HG02763 (cell line): ENCODE measurements at regions not wholly inside any gene's neighbourhood (a gene's known extent, or its start where the extent isn't known, plus 50 kb on each side); places are given as distances from the start of the nearest gene placed in this dataset.
"Not testable (repeated sequence)": the region's sequence is repeated elsewhere in the genome, so short reads cannot be mapped to it uniquely, and the experiment has no call there.

Experiments
- ATAC-seq: cut with Tn5 transposase; IDR thresholded peaks from one replicate; pipeline ENCODE4 v1.9.1; 2021; ENCODE audit warnings: mild to moderate bottlenecking, moderate library complexity; ENCODE audit not compliant: unreplicated experiment

DNA sequence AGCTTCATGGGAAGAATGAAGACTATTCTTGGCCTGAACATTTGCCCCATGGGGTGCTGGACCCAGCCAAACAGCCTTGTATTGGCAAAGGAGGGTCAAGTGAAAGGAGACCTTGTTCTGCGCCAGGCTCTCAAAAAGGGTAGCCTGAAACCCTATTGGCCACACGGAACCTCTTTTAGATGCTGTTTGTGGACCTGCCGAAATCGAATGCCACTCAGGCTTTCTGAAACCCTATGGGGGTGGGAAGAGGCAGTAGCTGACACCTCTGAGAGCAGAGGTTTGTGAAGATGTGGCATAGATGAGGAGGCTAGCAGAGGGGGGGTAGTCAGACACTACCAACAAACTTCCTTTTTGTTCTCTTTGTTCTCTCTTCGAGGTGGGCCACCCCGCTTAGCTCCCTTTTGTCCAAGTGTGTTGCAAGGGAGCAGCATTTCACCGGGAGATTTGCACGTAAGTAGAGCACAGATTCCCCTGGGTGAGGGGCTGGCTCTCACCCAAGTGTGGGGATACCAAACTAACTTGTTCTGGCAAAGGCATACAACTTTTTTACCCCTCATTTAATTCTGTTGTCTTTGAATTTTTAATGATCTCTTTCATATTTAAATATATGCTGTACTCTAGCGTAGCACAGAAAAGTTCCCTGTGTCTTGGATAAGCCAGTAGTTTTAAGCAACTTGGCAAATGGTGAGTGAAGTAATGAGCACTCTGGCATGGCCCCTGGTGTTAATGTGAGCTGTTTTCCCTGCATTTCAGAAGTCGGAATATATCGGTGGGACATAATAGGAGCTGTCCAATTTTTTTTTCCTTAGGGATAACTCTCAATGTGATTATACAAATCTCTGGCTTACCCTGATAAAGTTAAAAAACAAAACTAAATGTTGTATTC lies 107.7 kb downstream of the SEPTIN7 start:
- ATAC-seq: no peak

DNA sequence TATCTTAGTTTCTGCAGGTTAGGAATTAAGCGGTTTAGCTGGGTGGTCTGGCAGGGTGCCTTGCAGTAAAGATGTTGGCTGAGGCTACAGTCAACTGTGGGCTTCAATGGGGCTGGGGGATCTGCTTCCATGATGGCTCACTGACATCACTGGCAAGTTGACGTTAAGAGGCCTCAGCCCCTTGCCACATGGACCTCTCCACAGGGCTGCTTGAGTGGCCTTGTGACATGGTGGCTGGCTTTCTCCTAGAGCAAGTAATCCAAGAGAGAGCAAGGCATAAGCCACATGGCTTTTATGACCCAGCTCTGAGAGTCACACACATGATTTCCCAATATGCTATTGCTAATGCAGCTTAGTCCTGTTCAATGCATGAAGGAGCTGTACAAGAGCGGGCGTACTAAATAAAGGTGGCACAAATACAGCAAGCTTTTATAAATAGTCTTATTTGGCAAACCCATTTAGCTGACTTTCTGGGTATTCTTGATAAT lies 109.1 kb downstream of the SEPTIN7 start:
- no peak for ATAC-seq

DNA sequence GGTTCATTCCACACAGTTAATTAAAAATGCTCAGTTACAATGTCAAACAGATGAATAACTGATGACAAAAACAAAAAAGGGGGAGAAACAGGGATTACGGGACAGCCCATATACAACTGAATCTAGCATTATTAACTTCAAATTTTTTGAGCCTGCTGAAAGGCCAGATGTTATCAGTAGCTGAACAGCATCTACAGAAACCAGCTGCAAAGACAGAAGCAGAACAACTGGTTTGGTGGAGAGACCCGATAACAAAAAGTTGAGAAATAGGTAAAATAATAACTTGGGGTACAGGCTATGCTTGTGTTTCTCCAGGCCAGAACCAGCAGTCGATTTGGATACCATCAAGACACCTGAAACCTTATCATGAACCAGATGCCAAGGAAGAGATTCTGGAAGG lies 109.8 kb downstream of the SEPTIN7 start:
- ATAC-seq: not testable (repeated sequence)

DNA sequence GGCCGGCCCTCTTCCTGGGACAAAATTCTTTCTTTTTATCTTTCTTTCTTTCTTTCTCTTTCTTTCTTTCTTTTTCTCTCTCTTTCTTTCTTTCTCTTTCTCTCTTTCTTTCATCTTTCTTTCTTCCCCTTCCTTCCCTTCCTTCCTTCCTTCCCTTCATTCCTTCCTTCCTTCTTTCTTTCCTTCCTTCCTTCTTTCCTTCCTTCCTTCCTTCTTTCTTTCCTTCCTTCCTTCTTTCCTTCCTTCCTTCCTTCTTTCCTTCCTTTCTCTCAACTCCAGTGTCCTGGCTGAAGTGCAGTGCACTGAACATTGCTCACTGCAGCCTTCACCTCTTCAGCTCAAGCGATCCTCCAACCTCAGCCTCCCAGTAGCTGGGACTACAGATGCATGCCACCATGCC lies 112.5 kb downstream of the SEPTIN7 start:
- not testable (repeated sequence) for ATAC-seq

DNA sequence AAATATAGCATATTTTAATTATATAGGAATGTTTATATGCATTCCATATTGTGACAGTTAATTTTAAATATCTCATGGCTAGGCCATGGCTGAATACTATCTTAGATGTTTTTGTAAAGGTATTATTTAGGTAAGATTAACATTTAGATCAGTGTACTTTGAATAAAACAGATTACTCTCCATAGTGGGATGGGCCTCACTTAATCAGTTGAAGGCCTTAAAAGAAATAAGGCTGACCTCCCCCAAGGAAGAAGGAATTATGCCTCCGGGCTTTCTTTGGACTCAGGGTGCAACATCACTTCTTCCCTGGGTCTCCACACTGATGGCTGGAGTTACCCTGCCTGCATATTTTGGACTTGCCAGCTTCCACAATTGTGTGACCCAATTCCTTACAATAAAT lies 113.4 kb downstream of the SEPTIN7 start:
- ATAC-seq: not testable (repeated sequence)

DNA sequence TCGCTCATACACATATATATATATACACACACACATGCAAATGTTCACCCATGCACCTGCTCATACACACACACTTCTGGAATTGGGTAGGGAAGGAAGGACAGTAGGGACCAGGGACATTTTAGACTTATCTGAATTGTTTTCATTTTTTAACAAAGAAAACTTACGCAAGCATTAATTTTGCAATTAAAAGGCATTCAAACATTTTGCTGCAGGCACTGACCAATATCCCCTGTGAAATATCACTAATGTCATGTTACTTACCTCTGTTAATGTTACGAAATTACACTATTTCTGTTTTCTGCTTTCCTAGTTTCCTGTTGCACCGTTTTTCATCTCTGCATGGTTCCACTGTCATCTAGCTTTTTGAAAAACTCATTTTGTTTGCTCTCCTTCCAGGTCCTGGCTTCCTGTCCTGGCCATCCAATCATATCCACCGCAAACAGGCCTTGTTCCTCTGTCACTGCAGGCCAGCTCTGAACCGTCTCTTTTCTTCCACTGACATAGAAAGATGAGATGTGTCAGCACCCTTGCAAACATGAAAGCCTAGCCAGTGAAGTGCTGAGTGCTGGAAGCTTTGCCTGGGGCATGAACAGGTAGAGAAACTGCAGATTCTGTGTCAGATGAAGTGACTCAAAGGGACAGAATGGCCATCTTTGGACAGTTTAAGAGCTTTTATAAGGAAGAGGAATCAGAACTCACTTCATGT lies 114.5 kb downstream of the SEPTIN7 start:
- not testable (repeated sequence) for ATAC-seq

DNA sequence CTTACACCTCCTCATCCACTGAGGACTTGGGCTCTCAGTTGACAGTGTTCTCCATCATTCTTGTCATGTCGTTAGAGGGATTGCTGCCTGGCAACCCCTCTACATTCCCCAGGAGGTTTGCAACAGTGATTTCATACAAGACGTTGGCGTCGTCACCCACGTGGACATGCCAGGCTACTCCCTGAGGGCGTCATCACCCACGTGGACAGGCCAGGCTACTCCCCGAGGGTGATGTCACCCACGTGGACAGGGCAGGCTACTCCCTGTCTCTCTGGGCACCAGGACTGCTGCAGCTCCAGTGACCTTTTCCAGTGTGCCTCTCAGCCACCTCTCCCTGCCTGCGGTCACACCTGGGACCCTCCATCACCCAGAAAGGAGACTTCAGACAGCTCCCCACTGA lies 117.4 kb downstream of the SEPTIN7 start:
- not testable (repeated sequence) for ATAC-seq

DNA sequence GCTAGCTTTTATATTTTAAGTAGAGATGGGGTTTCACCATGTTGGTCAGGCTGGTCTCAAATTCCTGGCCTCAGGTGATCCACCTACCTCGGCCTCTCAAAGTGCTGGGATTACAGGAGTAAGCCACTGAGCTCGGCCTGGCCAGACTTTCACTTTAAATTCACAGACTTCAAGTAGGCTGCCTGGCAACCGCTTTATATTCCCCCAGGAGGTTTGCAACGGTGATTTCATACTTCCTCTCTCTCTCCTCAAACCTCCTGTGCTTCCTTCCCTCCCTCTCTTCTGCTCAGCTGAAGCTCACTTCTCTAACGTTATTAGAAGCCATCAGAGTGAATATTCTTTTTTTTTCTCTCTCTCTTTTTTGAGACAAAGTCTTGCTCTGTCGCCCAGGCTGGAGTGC lies 118.8 kb downstream of the SEPTIN7 start:
- not testable (repeated sequence) for ATAC-seq

DNA sequence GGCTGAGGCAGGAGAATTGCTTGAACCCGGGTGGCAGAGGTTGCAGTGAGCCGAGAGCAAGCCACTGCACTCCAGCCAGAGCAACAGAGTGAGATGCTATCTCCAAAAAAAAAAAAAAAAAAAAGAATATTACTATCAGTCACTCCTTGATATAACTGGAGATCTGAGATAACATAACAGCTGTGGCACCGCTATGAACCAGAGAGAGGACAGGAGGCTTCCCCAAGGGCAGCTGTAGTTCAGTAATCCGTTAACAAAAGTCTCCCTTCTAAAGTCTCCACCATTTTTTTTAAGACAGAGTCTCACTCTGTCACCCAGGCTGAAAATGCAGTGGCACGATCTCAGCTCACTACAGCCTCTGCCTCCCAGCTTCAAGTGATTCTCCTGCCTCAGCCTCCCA lies 120.5 kb downstream of the SEPTIN7 start:
- ATAC-seq: not testable (repeated sequence)

DNA sequence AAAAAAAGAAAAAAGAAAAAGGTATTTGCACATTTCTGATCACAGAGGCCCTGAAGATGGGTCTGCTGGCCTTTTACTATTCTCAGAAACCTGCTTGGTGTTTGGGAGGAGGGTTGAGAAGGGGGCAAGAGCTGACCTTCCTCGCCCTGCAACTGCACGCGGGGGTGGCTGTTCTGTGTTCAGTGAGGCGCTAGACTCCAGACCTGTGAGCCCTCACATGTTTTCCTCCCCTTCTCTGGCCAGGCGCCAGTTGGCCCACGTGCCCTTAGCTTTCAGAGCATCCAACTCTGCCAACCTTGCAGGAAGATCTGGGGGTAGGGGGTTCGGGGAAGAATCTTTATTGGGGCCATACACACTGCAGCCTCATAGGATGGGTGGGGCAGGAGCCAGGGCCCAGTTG lies 123.8 kb downstream of the SEPTIN7 start:
- ATAC-seq: not testable (repeated sequence)

DNA sequence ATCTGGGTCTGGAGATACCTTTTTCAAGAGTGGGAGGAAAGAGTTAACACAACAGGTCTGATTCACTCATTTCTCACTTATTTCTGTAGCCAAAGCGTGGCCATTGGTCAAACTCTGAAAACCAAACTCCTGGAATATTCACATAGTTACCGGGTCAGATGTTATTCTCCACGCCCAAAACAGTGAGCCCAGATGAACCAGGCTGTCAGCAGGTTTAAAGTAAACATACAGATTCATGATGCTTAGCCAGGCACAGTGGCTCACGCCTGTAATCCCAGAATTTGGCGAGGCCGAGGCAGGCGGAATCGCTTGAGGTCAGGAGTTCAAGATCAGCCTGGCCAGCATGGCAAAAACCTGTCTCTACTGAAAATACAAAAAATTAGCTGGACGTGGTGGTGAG lies 126.1 kb downstream of the SEPTIN7 start:
- not testable (repeated sequence) for ATAC-seq

DNA sequence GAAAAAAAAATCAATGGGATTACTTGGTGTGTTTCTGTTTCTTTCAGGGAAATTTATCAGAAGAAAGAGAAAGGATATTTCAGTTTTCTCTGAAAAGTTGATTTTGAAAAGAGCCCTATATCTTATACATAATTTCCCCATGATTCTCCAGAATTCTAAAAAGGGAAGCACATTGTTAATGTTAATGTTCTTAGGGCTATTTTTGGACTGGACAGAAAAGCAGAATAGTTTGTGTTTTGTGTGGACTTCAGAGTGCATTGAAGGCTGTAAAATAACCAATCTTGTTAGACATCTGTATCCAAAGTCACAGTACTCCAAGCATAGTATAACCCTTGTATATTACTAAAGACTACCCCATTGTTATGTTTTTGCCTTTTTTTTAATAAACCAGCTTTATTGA lies 130.3 kb downstream of the SEPTIN7 start:
- ATAC-seq: not testable (repeated sequence)

DNA sequence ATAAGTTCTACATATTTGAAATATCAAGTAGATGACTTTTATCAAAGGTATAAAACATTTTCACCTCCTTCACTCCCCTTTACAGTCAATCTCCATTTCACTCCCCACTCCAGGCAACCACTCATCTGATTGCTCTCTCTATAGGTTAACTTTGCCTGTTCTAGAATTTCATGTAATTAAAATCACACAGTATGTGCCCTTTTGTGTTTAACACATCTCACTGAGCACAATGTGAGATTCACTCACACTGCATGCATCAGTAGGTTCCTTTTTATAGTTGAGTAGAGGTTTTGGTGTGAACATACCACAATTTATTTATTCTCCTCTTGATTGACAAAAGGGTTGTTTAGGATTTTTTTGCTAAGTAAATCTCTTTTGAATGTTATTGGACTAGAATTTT lies 130.7 kb downstream of the SEPTIN7 start:
- ATAC-seq: not testable (repeated sequence)

DNA sequence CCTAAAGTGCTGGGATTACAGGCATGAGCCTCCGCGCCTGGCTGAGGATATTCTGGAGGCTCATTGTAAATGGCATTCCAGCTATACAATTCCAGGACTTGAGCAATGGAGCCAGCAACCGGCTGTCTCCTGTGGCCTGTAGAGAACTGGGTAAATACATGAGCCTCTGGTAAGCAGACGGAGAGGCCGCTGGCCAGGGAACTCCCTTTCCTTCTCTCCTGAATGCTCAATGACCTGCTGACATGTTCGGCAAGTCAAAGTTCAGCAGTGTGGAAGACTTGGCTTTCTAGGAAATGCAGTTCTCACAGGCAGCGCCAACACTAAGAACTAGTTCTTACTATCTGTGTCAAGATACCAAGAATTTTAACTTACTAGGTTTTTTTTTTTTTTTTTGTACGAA lies 139.8 kb downstream of the SEPTIN7 start:
- ATAC-seq: not testable (repeated sequence)

DNA sequence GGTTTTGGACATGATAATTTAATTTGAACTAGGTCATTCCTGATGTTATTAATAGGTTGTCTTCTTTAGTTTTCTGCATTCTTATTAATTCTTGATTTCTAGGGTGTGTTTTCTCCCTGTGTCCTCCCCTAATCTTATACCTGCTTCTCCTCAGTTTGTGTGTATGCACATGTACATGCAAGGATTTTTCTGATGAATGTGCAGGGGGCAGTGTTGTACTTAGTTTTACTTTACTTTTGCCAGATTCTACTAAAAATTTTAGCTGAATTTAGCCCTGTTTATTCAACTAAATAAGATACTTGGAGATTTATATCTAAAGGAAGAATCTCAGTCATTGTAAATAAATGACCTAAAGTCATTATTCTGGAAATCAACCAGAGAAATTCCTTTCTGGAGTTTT lies 144.8 kb downstream of the SEPTIN7 start:
- not testable (repeated sequence) for ATAC-seq

DNA sequence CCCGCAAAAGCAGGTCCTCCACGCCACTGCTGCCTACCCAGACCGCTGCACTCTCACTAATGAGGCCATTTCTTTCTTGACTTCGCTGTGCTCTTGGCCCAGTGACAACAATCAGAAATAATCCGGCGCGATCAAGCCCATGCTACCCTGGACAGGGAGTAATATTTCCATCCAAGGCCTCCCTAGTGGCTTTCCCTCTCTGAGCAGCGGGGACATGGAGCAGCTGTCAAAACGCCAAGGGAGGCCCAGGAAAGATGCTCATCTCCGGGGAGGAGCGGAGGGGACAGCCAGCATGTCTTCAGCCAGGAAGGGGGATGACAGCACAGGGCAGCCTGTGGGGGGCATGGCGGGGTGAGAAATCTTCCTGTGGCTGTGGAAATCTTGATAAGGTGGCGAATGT lies 154.9 kb downstream of the SEPTIN7 start:
- not testable (repeated sequence) for ATAC-seq

DNA sequence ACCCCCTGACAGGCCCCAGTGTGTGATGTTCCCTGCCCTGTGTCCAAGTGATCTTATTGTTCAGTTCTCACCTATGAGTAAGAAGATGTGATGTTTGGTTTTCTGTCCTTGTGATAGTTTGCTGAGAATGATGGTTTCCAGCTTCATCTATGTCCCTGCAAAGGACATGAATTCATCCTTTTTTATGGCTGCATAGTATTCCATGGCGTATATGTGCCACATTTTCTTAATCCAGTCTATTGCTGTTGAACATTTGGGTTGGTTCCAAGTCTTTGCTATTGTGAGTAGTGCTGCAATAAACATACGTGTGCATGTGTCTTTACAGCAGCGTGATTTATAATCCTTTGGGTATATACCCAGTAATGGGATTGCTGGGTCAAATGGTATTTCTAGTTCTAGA lies 156.1 kb downstream of the SEPTIN7 start:
- ATAC-seq: not testable (repeated sequence)

DNA sequence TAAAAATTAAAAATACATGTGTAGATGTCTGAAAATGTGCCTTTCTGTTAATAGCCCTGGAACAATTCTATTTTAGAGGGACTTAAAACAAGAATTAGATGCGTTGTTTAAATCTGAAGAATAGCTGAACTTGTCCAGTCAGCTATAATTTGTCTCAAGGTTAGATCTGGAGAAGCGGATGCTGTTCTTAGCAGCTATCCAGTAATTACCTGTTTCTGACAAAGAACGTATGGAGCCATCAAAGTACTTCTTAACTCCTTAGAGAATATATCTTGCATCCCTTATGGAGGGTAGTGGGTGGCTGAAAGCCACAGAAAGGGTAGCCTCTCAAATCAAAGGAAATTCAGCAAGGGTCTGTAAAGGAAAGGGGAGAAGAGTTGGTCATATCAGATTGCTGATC lies 160.4 kb downstream of the SEPTIN7 start:
- not testable (repeated sequence) for ATAC-seq

DNA sequence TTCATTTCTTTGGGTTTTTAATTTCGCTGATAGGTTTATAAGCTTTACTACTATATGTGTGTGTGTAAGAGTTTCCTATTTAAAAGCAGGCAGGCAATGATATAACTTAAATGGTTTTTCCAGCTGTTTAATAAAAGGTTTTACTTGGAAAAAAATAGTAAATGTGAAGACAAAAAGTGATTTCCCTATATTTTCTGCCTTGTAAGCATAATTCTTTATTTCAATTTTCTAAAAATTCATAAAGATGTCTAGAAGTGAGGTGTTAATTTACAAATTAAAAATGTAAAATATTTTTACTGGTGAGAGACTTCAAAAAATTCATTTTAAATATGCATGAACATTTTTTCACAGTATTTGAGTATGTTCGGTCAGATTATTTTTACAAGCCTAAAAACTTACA lies 161.8 kb downstream of the SEPTIN7 start:
- not testable (repeated sequence) for ATAC-seq

DNA sequence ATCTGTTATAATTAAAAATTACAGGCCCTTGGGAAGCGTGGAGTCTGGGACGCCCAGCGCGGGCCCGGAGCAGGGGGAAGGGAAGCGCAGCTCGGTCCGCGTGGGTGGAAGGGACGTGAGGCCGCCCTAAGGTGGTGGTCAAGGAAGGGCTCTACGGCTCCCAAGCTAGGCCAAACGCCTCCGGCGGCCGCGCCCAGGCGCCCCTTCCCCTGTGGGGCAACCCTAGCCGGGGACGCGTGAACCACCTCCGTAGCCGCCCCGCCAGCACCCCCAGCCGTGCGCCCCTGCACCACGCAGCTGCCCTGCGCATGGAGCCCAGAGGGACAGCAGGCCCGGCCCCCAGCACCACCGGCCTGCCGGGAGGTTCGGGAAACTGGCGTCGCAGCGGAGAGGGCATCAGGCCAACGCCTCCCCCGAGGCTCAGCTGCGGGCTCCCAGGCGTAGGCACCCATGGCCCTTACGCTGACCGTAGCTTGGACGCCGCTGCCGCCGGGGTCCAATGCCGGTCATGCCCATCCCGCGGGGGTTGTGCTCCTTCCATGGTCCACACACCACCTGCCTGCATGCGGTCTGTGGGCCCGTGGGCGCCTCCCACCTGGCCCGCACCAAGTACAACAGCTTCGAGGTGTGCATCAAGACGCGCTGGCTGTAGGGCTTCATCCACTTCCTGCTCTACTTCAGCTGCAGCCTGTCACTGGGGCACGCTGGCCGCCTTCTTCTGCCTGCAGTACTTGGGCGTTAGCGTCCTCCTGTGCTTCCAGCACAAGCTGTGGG lies 166.7 kb downstream of the SEPTIN7 start:
- no peak for ATAC-seq
